SK-MEL-5 (cell line): ENCODE measurements at regions not wholly inside any gene's neighbourhood (a gene's known extent, or its start where the extent isn't known, plus 50 kb on each side); places are given as distances from the start of the nearest gene placed in this dataset.
A peak's percentile ranks its signal among the peaks of the same experiment; 100 is the strongest.

Source experiments
- DNase-seq: peaks from one replicate; pipeline ENCODE4 v3.0.0-alpha.2; 2016; ENCODE audit warnings: low read depth, low spot score
- in situ Hi-C: cut with HindIII; loops from 2 replicates; pipeline ENCODE4 v1.10.0; 2016; ENCODE audit warnings: low sequenced_read_pairs, high pct_unique_total_duplicates, low pct_unique_long_range_greater_than_20kb

- in situ Hi-C loops, result no loop called here
- no peak for DNase-seq
Measured at GRCh38 chr11:115599125-115599524, 94.9 kb upstream of the CADM1 start.

- in situ Hi-C loops, result no loop called here
- DNase-seq, result no peak
Measured at GRCh38 chr11:115598257-115598901, 94.2 kb upstream of the CADM1 start.

- in situ Hi-C loops, result no loop called here
Measured at GRCh38 chr11:115591380-115591779, 87.2 kb upstream of the CADM1 start.

GRCh38 chr11:115590254-115590653 lies 86.0 kb upstream of the CADM1 start:
- DNase-seq, result no peak
- in situ Hi-C loops, result no loop called here

More at GRCh38 chr11:115591380-115591779, 87.2 kb upstream of the CADM1 start:
- no peak for DNase-seq

GRCh38 chr11:115587718-115588342 lies 83.6 kb upstream of the CADM1 start:
- in situ Hi-C loops, result no loop called here
- DNase-seq, result no peak

- DNase-seq, result no peak
- in situ Hi-C loops, result no loop called here
Measured at GRCh38 chr11:115585361-115586024, 81.3 kb upstream of the CADM1 start.

GRCh38 chr11:115581871-115582639 lies 77.8 kb upstream of the CADM1 start:
- DNase-seq, result peak; percentile 28
- in situ Hi-C loops, result no loop called here

- no peak for DNase-seq
- in situ Hi-C loops, result no loop called here
Measured at GRCh38 chr11:115580927-115581680, 76.9 kb upstream of the CADM1 start.

GRCh38 chr11:115580416-115580815 lies 76.2 kb upstream of the CADM1 start:
- DNase-seq, result no peak
- in situ Hi-C loops, result no loop called here

- in situ Hi-C loops, result no loop called here
- DNase-seq, result no peak
Measured at GRCh38 chr11:115579181-115579825, 75.1 kb upstream of the CADM1 start.

GRCh38 chr11:115578275-115578674 lies 74.1 kb upstream of the CADM1 start:
- in situ Hi-C loops, result no loop called here
- no peak for DNase-seq

GRCh38 chr11:115577701-115578100 lies 73.5 kb upstream of the CADM1 start:
- in situ Hi-C loops, result no loop called here
- DNase-seq, result no peak

- in situ Hi-C loops, result no loop called here
- DNase-seq, result no peak
Measured at GRCh38 chr11:115576606-115577380, 72.6 kb upstream of the CADM1 start.

GRCh38 chr11:115572551-115572950 lies 68.3 kb upstream of the CADM1 start:
- no peak for DNase-seq
- in situ Hi-C loops, result no loop called here

- DNase-seq, result no peak
- in situ Hi-C loops, result no loop called here
Measured at GRCh38 chr11:115566180-115566764, 62.1 kb upstream of the CADM1 start.

GRCh38 chr11:115564851-115565250 lies 60.6 kb upstream of the CADM1 start:
- no peak for DNase-seq
- in situ Hi-C loops, result no loop called here
